Prostate gland (tissue), 2 donors: ENCODE measurements at regions not wholly inside any gene's neighbourhood (a gene's known extent, or its start where the extent isn't known, plus 50 kb on each side); places are given as distances from the start of the nearest gene placed in this dataset.

ENCODE experiments used
- POLR2A ChIP-seq: fragments of 450-650 bp; IDR thresholded peaks from one replicate; pipeline ENCODE4 v1.6.1; 2016; ENCODE audit warnings: antibody characterized with exemption, mild to moderate bottlenecking
- POLR2AphosphoS5 ChIP-seq: sonication (generic); formaldehyde crosslinking; IDR thresholded peaks from one replicate; pipeline ENCODE4 v1.6.1; 2017; ENCODE audit warnings: antibody characterized with exemption
- TF ChIP-seq, protein P1 (sequence below), 4 experiments: fragments of 200-600 bp in 2 of 4; fragments of 450-650 bp in 2 of 4; sonication (generic) in 2 of 4; IDR thresholded peaks; 1 replicate in 3 of 4; 2 replicates in 1 of 4; pipeline ENCODE4 v1.5.1; 2016 to 2019; ENCODE audit warnings: antibody characterized with exemption in 4 of 4, mild to moderate bottlenecking in 2 of 4, moderate library complexity in 2 of 4

- TF ChIP-seq, protein P1, sequence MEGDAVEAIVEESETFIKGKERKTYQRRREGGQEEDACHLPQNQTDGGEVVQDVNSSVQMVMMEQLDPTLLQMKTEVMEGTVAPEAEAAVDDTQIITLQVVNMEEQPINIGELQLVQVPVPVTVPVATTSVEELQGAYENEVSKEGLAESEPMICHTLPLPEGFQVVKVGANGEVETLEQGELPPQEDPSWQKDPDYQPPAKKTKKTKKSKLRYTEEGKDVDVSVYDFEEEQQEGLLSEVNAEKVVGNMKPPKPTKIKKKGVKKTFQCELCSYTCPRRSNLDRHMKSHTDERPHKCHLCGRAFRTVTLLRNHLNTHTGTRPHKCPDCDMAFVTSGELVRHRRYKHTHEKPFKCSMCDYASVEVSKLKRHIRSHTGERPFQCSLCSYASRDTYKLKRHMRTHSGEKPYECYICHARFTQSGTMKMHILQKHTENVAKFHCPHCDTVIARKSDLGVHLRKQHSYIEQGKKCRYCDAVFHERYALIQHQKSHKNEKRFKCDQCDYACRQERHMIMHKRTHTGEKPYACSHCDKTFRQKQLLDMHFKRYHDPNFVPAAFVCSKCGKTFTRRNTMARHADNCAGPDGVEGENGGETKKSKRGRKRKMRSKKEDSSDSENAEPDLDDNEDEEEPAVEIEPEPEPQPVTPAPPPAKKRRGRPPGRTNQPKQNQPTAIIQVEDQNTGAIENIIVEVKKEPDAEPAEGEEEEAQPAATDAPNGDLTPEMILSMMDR (IDR thresholded peaks at IDR 0.05) = no peak
- no peak for TF ChIP-seq POLR2A
- TF ChIP-seq POLR2AphosphoS5 = no peak
These were observed 412.7 kb downstream of the CETN3 start for GRCh38 chr5:89996890-89997289.
